Cerebellar nuclear complex (tissue), 1 donor: ENCODE measurements at regions not wholly inside any gene's neighbourhood (a gene's known extent, or its start where the extent isn't known, plus 50 kb on each side); places are given as distances from the start of the nearest gene placed in this dataset.

Source experiments
- DNase-seq, 2 experiments: peaks; one replicate each; lab custom pipeline; 2025; lab: John Stamatoyannopoulos, UW

- DNase-seq, result no peak
Observed at GRCh38 chr9:107163370-107163769, 119.7 kb upstream of the RAD23B start.

DNA sequence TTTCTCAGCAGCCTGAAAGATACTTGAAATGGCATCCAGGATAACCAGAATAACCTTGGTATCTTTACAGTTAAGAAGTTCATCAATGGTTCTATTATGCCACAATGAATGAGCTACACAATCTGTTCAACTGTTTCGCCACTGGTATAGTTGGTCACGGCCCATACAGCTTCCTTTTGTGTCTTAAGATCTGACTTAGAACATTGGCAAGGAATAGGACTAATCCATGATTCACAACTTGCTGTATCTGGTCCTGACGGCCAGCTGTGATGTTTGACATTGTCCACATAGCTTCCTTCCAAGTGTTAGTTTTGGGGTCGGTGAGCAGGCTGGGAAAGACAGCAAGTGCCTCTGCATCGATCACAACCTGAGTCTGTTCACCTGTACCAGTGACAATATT, 113.3 kb upstream of the RAD23B start:
- DNase-seq, result no peak

DNA sequence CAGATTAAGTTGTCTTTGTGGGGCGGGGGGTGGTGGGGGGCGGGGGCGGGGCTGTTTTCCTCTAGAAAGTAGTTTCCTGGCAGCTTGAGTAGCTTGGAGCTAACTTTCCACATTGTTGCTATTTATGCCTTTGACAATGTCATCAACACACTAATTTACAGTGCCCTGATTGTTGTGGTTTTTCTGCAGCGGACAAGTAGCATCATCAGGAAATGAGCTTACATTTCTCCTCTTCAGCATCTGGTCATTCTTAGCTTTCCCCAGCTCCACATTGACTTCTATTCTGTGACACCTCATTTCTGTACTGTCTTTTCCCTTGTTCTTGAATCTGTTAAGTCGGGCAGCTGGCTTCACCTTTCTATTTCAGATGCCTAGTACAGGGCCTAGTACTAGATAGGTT, 112.3 kb upstream of the RAD23B start:
- DNase-seq, result no peak

DNA sequence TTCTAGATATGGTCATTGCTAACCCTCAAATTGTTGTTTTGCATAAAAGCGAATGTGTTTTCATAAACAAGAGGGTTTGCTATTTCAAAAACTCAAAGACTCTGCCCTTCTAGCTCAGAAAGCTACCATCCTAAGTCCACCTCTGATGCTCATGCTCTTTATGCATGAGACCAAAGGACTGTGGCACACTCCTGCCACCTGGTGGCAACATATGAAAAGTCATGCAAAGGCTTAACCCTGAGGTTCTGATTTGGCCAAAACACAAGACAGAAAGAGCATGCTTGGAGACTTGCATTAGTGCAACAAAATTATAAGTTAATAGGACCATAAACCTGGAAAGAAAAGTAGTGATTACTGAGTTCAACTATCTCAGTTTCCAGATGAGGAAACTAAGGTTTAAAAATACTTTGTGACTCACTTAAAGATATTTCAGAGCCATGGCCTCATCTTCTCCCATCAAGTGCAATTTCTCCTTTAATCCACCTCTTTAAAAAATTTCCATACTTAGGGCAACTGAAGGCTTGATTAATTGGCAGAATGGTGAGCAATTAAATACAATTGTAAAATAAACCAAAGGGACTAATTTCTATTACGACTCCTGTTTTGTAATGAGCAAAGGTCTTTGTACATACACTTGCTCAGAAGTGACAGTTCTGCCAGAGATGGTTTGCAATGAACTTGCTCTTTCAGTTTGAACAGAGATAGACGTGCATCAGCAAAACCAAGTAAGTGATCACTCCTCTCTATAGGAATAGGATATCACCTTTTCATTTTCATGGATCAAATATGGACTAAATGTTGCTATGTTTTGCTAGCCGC, 110.7 kb upstream of the RAD23B start:
- peak; percentile 1 to 4 for DNase-seq

DNA sequence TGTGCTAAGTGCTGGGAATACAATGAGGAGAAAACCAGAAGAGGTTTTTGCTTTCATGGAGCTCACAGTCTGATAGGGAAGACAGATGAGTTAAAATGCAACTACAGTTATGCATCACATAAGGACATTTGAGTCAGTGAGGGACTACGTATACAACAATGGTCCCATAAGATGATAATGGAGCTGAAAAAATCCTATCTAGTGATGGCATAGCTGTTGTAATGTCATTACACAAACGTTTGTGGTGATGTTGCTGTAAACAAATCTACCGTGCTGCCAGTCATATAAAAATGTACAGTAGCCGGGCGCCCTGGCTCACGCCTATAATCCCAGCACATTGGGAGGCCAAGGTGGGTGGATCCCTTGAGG, 110.1 kb upstream of the RAD23B start:
- no peak for DNase-seq

DNA sequence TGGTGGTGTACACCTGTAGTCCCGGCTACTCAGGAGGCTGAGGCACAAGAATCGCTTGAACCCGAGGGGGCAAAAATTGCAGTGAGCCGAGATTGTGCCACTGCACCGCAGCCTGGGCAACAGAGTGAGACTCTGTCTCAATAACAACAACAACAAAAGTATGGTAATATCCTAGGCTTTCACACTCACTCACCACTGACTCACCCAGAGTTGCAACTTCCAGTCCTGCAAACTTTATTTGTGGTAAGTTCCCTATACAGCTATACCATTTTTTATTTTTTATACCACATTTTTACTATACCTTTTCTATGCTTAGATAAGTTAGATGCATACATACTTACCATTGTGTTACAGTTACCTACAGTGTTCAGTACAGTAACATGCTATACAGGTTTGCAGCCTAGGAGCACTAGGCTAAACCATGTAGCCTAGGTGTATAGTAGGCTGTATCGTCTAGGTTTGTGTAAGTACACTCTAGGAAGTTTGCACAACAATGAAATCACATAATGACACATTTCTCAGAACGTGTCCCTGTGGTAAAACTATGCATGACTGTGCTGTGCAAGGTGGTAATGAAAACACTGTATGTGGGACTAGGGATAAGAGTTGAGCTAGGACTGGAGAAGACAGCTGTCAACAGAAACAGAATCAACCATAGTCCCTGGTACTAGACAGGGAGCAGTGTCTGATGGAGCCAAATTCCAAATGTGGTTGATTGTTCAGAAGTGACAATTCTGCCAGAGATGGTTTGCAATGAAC, 109.5 kb upstream of the RAD23B start:
- no peak for DNase-seq

GRCh38 chr9:107174441-107174840, 108.6 kb upstream of the RAD23B start:
- DNase-seq, result no peak

DNA sequence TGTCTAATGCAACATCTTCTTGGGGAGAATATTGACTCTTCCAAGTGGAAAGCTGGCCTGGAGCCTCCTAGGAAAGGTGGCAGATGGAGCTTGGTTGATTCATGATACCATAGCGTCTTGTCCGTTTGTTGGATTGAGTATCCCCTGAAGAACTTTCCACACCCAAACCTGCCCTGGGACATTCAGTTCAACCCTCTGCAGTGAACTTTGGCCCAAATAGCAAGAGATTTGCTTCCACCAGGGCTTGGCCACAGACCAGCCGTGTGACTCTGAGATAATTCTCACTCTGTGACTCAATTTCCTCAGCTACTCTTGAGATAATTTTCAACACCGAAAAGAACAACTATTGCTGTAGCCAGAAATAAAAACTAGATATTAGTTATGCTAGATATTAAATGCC, 108.0 kb upstream of the RAD23B start:
- no peak for DNase-seq

GRCh38 chr9:107175816-107176435, 107.2 kb upstream of the RAD23B start:
- no peak for DNase-seq

DNA sequence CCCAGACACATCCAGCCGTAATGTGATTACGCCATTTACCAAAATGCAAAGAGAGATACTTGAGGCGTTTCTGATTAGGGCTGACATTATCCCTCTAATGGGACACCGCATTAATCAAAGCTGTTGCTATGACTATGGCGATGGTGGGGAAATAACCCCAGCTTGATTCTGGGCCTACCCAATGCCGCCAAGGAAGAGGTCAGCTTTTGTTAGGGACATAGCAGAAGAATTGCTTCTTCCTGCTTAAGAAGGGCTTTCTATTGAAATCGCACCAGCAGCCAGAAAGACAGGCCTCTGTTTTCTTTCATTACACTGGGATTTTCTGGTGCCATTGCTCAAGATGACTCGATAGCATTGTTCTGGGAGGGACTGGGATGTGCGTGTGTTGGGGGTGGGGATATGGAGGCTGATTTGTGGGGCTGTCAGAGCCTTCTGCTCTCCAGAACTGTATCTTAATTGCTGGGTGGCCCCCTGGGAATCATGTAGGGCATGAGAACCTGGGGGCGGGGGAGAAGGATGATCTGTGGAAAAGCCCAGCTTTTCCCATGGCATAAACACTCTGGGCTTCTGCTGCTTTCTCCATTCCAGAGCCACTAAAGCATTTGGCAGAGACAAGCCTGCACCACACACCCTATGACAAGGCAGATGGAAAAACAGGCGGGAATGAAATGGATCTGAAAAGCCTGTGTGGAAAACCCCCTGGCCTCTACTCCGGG, 106.5 kb upstream of the RAD23B start:
- no peak for DNase-seq

GRCh38 chr9:107177243-107177839, 105.7 kb upstream of the RAD23B start:
- DNase-seq, result no peak

DNA sequence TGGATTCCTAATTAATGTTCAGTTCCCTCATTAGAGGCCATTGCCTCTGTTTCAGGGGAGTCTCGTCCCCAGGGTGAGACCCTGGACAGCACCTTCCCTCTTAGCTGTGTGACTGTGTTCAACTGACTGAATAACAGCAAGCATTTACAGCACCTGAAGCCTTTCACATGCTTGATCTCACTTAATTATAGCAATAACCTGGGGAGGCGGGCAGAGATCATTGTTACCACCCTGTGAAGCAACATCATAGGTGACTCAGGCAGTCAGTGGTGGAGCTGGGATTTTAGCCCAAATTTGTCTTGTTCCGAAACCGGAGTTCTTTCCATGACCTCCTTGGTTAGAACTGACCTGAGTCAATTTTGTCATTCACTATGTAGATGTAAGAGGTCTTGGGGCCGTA, 105.2 kb upstream of the RAD23B start:
- DNase-seq, result no peak

GRCh38 chr9:107178293-107178692, 104.8 kb upstream of the RAD23B start:
- no peak for DNase-seq

DNA sequence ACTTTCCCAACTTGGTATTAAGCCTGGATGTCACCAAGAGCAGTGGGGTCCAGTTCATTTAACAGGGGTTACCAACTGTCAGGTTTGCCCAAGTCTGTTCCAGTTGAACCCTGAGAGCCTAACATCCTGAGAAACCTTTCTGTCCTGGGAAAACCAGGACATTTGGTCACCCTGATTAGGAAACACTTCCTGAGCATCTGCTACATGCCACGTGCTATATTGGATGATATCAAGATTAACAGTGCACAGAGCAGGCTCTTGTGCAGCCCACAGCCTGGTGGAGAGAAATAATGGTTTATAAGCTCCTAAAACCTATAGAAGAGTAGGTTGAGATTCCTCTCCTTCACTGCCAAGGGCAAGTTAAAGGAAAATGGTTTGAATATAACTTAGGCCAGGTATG, 102.9 kb upstream of the RAD23B start:
- DNase-seq, result no peak

GRCh38 chr9:107183176-107183575, 99.9 kb upstream of the RAD23B start:
- no peak for DNase-seq

GRCh38 chr9:107188376-107188775, 94.7 kb upstream of the RAD23B start:
- no peak for DNase-seq

GRCh38 chr9:107190061-107190935, 92.8 kb upstream of the RAD23B start:
- DNase-seq, result no peak

- no peak for DNase-seq
Observed at GRCh38 chr9:107190936-107191290, 92.2 kb upstream of the RAD23B start.

- DNase-seq, result no peak
Observed at GRCh38 chr9:107193251-107193650, 89.8 kb upstream of the RAD23B start.

GRCh38 chr9:107198718-107199117, 84.4 kb upstream of the RAD23B start:
- no peak for DNase-seq

DNA sequence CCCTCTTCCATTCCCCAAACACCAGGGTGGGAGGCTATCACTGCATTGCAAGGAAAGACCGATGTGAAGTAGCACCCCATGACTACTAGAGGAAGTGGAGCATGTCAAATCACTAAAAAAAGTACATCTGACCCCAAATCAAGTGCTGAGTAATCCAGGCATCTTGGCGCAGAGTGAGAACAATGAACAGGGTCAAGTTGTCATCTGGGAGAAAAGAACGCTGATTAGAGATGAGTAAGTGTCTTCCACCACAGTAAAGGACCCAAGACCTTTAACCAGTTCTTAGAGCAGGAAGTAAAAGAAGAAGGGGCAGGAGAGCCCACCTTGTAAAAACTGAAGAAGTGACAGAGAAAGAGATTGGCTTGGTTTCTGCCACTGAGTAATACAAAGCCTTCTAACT, 75.0 kb upstream of the RAD23B start:
- DNase-seq, result no peak
